NCI-H82 treated with DMSO at 0.1 percent for 48 hours (cell line): ENCODE measurements at regions not wholly inside any gene's neighbourhood (a gene's known extent, or its start where the extent isn't known, plus 50 kb on each side); places are given as distances from the start of the nearest gene placed in this dataset.
A peak's percentile ranks its signal among the peaks of the same experiment; 100 is the strongest.

ENCODE experiments used
- DNase-seq: peaks from one replicate; lab custom pipeline; 2025; ENCODE audit not compliant: unreplicated experiment; lab: John Stamatoyannopoulos, UW

DNA sequence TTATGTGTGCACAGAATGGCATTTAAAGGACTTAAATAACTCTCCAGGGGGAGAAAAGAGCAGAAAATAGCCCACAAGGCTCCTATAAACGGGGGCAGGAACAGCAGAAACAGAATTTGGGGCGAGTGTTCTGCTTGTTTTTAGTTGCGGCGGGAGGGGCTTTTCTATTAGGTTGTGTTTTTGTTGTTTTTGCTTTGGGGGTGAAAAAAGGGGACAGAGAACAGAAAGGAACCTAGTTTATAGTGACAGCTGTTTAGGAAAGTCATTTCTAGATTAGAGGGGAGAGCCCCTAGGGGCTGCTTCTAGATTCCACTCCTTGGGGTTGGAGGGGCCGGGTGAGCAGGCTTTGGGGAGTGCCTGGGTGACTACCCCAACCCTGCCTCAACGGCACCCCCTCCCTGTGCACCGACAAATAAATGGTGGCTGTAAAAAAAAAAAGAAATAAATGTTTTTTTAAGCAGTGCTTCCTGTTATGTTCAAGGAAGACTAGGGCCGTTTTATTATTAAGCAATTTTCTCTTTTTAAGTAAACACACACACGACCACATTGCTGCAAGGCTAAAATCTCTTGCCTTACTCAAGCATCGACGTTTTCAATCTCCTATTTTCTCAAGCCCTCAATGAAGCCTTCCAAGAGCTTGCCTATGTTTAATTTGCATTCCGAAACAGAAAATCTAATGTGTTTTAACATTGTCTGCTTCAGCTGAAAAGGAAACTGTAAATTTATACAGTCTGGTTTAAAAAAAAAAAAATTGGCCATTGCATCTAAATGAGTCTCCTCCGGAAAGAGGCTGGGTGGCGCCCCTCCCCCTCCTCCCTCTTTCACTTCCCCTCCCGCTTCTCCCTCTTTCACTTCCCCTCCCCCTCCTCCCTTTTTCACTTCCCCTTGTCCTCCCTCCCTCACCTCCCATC lies 123.3 kb upstream of the TBL1X start:
- no peak for DNase-seq

DNA sequence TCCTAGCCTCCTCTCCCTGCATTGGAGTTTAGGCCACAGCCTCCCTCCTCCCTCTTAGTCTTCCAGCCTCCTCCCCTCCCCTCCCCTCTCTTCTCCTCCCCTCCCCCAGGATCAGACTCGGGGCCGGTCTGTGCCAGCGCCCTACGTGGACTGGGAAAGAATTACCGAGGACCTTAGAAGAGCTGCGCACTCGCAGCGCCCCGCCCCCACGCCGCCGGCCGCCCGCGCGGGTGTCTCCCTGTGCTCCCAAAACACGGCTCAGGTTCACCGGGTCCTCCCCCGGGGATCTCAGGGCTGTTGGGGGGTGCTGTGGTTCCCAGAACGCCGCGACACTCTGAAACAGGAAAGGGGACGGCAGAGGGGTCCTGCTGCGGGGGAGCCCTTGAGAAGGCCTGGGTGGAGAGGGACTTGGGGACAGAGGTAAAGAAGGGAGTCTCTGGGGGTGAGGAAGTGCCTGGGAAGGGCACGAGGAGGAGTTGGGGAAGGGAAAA lies 122.3 kb upstream of the TBL1X start:
- peak; percentile 43 for DNase-seq

DNA sequence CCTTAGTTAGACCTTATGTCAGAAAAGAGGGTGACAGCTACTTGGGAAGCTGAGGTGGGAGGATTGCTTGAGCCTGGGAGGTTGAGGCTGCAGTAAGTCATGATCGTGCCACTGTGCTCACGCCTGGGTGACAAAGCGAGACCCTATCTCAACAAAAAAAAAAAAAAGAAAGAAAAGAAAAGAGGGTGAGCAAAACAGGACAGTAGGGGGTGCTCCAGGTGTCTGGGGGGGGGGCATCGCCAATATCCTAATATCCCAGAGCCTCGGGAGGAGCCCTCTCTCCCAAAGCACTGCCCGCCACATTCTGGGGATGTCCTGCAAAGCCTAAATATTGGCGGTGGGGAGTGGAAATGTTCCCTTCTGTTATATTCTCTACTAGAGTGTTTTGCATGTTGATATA lies 120.9 kb upstream of the TBL1X start:
- DNase-seq = no peak

DNA sequence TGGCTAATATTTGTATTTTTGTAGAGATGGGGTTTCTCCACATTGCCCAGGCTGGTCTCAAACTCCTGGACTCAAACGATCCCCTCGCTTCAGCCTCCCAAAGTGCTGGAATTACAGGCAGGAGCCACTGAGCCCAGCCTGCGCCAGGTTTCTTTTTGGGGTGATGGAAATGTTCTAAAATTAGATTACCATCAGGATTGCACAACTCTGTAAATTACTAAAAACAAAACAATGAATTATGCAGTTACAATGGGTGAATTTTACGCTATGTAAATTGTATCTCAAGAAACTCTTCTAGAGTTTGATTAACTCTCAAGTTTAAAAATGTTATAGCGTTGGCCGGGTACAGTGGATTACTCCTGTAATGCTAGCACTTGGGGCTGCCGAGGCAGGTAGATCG lies 118.9 kb upstream of the TBL1X start:
- DNase-seq = no peak

DNA sequence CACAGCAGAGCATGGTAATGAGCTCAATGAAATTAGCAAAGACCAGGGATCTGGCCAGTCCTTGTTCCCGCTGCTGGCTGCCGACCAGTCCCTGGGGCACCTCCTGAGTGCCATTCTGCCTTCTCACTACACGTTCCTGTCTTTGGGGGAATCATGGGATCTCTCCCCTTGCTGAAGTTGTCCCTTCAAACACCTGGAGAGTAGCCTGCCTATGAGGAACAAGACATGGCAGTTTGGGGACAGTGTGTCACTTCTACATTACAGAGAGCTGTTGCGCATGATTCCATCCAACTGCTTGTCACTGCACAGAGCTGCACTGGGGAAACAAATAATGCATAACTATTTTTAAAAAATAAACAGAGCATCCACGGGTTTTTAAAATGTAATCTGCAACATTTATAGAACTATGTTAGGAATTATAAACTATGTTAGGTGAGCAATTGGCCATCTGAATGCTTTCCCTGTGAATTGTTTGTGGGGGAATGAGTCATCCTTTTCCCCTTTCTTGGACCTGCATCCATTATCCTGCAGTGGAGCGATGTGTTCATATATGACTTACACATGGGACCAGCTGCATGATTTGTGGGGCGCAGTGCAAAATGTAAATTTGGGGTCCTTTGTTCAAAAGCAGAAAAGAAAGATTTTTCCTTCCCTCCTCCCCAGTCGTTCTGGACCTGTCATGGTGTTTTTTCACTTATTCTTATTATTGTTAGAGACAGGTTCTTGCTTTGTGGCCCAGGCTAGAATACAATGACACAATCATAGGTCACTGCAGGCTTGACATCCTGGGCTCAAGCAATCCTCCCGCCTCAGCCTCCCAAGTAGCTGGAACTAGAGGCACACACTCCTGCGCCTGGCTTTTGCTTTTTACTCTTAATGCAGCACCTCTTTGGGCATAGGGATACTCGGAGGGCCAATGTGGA lies 115.0 kb upstream of the TBL1X start:
- no peak for DNase-seq

DNA sequence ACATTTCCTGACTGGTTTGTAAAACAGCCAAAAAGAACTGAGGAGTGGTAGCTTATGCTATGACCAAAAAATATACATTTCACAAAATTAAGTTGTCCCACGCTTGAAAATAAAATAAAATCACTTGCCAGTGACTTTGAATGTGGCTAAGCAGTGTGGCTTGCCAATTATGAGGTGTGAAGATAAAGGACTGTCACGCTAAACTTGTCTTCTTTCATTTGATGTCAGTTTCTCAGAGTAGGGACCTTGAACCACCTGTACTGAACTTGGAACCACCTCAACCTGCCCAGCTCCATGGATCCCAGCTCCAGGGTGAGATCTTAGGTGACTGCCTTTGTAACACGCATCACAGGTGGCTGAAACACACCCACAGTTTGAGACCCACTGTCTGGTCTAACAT lies 113.7 kb upstream of the TBL1X start:
- DNase-seq = no peak

DNA sequence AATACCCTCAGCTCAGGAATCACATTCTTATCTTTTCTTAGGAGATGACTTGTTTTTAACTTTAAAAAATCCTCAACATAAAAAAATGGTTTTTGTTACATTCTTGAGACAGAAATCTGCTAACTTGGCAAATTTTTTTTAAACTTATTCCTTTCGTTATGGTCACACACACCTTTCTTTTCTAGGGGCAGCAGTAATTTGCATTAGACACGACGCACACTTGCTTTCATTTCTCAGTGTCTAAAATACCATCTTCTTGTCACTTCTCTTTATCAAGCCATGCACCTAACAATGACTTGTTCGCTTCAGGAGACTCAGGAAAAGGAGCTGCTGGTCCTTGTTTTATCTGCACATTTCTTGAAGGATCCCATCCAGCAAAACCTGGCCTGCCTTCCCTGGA lies 112.6 kb upstream of the TBL1X start:
- no peak for DNase-seq

DNA sequence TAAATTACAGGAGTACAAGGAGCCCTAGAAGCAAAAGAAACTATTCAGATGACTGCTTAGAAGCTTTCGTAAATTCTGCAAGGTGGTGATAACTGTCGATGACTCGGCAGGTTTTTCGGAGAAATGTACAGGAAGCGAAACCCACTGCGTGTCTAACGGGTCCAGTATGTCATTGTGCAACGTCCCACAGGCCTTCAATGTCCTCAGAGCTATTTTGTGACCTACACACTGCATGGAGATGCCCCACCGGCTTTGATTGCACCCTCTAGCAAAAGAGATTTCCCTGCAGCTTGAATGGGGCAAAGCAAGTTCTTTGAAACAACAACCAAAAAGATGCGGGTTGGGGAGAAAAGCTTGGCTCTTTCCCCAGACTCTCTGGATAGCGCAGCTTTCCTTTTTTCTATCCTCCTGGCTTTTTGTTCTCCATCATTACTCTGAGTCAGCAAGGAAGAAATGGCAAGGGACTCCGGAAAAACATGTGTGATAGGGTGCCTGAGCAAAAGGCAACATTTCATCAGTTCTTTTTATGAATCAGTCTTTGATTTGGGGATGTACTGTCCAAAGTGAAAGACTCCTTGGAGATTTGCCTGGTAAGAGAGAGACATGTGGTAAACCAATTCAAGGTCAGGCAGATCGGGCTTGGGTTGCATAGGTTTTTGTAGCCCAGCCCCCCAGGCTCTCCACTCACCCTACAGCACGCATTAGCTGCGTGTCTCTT lies 112.0 kb upstream of the TBL1X start:
- DNase-seq = no peak

DNA sequence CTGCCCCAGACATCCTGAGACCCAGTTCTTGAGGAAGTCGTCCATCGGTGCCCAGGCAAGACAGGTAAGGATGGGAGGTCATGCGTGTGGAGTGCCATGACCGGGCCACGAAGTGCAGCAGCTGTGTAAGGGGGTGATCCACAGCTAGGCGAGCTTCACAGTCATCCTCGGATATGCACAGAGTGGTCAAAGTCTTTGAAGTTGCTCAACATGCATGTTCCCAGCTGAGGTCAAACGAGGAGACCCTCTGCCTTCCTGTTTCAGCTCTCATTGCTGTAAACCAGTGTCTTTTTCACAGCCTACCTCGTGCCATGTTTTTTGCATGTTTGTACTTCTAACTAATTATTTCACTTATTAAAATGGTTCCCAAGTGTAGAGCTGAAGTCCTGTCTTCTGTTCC lies 109.9 kb upstream of the TBL1X start:
- no peak for DNase-seq

DNA sequence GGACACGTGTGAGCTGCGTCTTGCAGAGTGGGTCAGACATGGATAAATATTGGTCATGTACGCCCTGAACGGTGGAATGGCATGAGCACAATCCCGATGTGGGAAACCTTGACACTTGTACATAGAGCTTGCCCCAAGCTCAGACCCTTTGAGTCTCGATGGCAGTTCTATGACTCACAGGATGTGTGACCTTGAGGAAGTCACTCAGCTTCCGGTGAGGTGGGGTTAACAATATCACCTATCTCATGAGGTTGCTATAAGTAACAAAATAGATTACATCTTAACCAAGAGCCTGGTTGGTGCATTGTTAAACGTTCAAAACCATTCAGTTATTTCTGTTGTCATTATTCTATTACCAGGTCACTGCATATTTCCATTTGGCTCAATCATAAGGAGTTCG lies 109.1 kb upstream of the TBL1X start:
- no peak for DNase-seq

DNA sequence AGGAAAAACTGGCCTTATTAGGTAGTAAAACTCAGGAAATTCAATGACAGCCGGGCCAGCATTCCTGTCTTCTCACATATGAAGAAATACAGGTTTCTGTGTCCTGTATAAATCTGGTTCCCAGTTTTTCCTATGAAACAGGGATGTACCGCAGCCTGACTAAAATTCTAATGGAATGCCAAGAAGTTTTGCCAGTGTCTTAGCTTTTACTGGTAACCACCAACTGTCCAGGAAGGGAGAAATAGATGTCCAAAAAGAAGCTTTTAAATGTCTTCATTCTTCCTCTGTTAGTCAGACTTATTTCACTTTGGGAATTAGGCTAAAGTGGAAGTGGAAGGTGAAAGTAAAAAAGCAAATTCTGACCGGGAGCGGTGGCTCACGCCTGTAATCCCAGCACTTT lies 108.0 kb upstream of the TBL1X start:
- DNase-seq = no peak

DNA sequence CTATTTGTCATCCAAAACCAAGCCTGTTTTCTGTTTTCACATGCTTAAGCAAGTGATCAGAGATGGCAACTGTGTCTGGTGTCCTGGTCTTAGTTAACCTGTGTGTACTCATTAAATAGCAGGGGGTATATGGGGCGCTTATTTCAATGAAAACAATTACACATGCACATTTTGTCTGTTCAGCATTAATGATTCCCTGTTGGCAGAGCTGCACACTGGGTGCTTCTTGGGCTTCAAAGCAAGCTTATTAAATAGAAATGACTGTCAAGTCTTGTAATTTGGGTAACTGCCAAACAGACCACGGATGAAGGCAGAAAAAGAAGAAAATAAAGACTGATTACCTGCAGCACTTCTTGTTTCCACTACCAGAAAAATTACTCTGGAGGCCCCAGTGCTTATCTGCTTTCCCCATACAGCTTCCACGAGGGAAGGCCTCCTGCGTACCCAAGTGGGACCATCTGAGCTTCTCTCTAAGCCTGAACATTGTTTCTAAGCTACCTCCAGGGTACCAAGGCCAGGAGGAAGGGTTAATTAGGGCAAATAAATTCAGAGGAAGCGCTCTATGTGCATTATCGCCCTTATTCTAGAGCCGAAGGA lies 107.2 kb upstream of the TBL1X start:
- DNase-seq = no peak

DNA sequence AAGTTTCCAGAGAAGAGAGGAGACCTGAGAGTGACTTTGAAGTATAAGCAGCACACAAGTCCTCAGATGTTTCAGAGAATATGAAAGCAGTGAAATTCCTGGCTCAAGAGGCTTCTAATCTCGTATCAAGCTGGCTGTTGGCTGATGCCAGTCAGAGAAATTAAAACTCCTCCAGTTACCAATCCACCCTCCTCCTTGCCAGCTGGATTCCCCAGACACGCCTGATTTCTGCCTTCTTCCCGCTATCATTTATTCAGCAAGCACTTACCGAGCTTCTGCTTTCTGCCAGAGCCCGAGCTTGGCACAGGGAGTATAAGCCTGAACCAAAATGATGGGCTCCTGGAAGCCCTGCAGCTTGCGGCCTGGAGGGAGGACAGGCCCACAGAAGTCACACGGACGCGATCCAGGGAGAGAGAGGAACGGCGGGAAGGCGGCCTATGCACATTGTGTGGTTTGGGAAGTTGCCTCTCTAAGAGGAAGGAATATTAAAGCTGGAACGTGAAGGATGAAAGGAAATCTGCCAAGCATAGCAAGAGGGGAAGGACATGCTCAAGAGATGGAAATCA lies 102.4 kb upstream of the TBL1X start:
- DNase-seq = no peak

DNA sequence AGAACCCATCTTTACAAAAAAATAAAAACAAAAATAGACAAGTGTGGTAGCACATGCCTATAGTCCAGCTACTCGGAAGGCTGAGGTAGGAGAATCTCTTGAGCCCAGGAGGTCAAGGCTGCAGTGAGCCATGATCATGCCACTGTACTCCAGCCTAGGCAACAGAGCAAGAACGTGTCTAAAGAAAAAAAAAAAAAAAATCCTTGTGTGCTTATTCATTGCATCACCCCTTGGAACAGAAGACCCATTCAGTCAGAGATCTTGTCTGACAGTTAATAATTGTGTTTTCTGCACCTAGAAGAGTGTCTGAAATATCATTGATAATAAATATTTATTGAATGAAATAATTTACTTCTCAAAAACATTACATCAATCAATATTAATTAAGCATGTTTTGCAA lies 97.4 kb upstream of the TBL1X start:
- DNase-seq = no peak

DNA sequence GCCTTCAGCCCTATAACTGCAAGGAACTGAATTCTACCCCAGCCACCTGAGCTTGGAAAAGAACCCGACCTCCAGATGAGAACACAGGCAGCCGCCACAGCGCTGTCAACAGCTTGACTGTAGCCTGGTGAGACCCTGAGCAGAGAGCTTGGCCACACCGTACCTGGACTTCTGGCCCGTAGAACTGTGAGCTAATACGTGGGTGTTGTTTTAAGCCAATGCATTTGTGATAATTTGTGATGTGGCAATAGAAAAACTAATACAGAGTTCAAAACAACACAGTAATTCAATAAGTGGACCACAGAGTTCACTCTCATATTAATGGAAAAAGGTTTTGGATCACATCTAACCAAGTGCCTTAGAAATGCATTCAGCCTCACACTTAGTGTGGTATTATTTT lies 96.6 kb upstream of the TBL1X start:
- DNase-seq = no peak

DNA sequence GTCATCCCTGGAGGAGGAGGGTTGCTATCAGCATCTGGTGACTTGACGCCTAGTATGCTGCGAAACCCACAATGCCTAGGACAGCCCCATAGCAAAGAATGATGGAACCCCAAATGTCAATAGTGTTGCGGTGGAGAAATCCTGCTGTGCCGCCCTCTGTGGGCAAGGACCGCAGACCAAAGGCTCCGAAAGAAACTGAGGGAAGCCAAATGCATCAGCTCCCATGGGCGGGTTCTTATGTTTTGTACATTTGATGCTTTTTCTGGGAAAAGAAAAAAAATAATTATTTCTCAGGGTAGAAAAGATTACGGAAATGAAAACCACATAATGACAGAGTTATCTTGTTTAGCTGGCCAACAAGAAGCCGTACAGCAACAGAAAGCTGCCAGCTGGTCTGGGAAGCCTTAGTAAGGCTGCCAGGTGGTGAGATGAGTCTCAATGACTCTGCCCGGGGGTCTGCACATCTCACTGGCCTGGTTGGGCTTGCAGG lies 95.0 kb upstream of the TBL1X start:
- DNase-seq = no peak

DNA sequence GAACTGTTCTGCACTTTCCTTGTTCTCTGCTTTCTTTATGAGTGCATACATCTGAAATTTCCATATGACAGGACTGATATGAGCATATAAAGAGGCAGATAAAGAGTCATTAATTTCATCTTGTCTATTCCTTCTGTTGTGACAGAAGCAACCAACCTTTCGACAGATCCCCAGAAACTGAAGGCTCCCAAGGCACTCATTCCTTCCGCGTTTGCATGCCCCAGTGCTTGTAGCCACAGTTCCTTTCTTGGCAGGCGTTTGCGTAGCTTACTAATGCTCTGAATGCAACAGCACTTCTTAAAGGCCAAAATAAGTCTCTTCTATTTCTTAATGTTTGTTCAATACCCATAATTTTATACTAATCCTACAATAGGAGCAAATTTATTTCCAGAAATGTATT lies 94.0 kb upstream of the TBL1X start:
- no peak for DNase-seq

DNA sequence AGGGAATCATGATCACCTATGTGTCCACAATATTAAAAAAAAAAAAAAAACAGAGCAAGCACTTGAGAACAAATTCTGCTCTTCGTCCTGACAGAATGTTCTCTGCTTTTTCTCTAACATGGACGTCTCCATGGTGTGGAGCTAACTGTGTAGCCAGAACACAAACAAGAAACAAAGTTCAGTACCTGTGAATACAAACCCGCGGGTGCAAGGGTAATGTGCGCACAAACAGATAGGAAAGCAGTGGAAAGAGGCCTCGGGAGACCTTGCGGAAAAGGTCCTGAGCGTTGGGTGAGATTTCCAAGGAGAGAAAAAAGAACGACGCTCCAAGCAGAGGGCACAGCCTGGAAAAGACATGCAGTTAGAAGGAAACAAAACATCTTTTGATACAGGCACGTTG lies 92.0 kb upstream of the TBL1X start:
- no peak for DNase-seq

DNA sequence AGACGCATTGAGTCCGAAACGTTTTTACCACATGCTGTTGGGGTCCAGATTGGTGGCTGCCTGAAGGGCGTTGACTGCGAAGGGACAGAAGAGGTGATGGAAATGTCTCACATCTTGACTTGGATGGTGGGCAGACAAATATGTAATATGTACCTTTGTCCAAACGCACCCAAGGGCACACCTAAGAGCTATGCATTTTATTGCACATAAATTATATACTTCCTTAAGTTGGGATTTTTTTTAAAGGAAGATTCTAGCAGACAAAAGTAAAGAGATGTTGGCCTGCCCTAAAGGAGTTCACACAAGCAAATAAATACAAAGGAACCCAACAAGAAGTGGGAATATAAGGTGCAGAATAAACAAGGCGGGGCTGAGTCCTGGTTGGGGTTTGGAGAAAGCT lies 91.1 kb upstream of the TBL1X start:
- no peak for DNase-seq

DNA sequence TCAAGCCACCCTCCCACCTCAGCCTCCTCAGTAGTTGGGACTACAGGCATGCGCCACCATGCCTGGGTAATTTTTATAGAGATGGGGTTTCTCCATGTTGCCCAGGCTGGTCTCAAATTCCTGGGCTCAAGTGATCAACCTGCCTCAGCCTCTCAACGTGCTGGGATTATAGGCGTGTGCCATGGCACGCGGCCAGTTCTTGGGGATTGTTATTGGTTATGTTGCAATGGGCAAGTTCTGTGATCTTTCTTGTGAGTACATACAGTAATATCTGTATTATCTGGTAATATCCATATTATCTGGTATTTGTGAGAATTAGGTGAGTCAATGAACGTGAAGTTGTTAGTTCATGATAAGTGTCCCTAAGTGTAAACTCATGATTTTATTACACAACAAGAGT lies 90.3 kb upstream of the TBL1X start:
- no peak for DNase-seq
